ENCODE measurements at regions not wholly inside any gene's neighbourhood (a gene's known extent, or its start where the extent isn't known, plus 50 kb on each side); places are given as distances from the start of the nearest gene placed in this dataset.

DNA sequence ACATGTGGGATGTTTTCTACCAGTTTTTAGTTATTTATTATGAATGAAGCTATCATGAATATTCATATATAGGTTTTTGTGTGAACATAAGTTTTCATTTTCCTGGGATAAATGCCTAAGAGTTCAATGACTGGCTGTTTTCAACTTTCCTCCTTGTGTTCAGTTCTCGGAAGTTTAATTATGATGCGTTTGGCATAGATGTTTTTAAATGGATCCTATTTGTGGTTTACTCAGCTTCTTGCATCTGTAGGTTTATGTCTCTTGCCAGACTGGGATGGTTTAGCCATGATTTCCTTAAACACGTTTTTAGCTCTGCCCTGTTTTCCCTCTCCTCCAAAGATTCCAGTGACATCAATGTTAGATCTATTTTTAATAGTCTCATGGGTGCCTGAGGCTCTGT lies 411.1 kb upstream of the CDH4 start:
- Histone ChIP-seq H3K9me3 (ENCODE audit: control insufficient read depth, low read length) (no peaks in the 10 kb centered on the region), H3K27ac (ENCODE audit: low read depth in 1 of 2, low read length in 2 of 2) (no peak overlapping the region), H3K27me3 (ENCODE audit: control insufficient read depth in 1 of 2, insufficient read depth in 2 of 2, low read length in 1 of 2) (no peaks in the 10 kb centered on the region), H3K4me1 (ENCODE audit: control insufficient read depth in 1 of 2, insufficient read depth in 2 of 2, low read length in 2 of 2) (no peaks in the 10 kb centered on the region), H3K36me3 (ENCODE audit: control insufficient read depth in 1 of 2, insufficient read depth in 2 of 2, low read length in 1 of 2) (no peaks in the 10 kb centered on the region), H3K4me3 (ENCODE audit: low read length in 2 of 2) (no peak overlapping the region)
- 72 to 75% methylated on average over 3 of the region's 3 CpGs for WGBS, 2 donors
- no peak for DNase-seq
- ATAC-seq (ENCODE audit: low FRiP score): no peak
- intact Hi-C loops (cut with DNase I): no loop called here

DNA sequence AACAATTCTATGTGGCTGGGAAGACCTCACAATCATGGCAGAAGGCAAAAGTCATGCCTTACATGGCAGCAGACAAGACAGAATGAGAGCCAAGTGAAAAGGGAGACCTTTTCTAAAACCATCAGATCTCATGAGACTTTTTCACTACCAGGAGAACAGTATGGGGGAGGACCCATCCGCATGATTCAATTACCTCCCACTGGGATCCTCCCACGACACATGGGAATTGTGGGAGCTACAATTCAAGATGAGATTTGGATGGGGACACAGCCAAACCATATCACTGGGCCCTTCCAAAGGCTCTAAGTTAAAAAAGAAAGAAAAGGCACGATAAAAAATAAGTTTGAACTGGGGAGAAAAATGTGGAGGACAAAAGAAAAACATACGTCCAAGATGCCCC lies 406.9 kb upstream of the CDH4 start:
- H3K27ac ChIP-seq (ENCODE audit: low read depth in 1 of 2, low read length in 2 of 2): no peak overlapping the region
- DNase-seq (no peak), ATAC-seq (ENCODE audit: low FRiP score) (no peak)
- H3K36me3 ChIP-seq (ENCODE audit: control insufficient read depth in 1 of 2, insufficient read depth in 2 of 2, low read length in 1 of 2): no peaks in the 10 kb centered on the region
- H3K4me3 ChIP-seq (ENCODE audit: low read length in 2 of 2): no peak overlapping the region
- H3K9me3 ChIP-seq (ENCODE audit: control insufficient read depth, low read length): no peaks in the 10 kb centered on the region
- H3K4me1 ChIP-seq (ENCODE audit: control insufficient read depth in 1 of 2, insufficient read depth in 2 of 2, low read length in 2 of 2): no peaks in the 10 kb centered on the region
- intact Hi-C loops (cut with DNase I): no loop called here
- H3K27me3 ChIP-seq (ENCODE audit: control insufficient read depth in 1 of 2, insufficient read depth in 2 of 2, low read length in 1 of 2): no peaks in the 10 kb centered on the region
- 66 to 71% methylated on average over 4 of the region's 4 CpGs for WGBS, 2 donors

- Histone ChIP-seq H3K36me3 (ENCODE audit: control insufficient read depth in 1 of 2, insufficient read depth in 2 of 2, low read length in 1 of 2) (no peaks in the 10 kb centered on the region), H3K4me3 (ENCODE audit: low read length in 2 of 2) (no peak overlapping the region), H3K4me1 (ENCODE audit: control insufficient read depth in 1 of 2, insufficient read depth in 2 of 2, low read length in 2 of 2) (no peaks in the 10 kb centered on the region), H3K27me3 (ENCODE audit: control insufficient read depth in 1 of 2, insufficient read depth in 2 of 2, low read length in 1 of 2) (no peaks in the 10 kb centered on the region), H3K9me3 (ENCODE audit: control insufficient read depth, low read length) (peaks cover 5% of the 10 kb centered on the region), H3K27ac (ENCODE audit: low read depth in 1 of 2, low read length in 2 of 2) (no peak overlapping the region)
- intact Hi-C loops (cut with DNase I): no loop called here
- ATAC-seq (ENCODE audit: low FRiP score) (no peak), DNase-seq (no peak)
- WGBS, 2 donors: 35 to 41% methylated on average over 9 of the region's 9 CpGs
These were observed 400.0 kb upstream of the CDH4 start for GRCh38 chr20:60851826-60852704.

GRCh38 chr20:60857708-60858107 lies 394.4 kb upstream of the CDH4 start:
- WGBS, 2 donors: 52 to 60% methylated on average over 6 of the region's 6 CpGs
- Histone ChIP-seq H3K9me3 (ENCODE audit: control insufficient read depth, low read length) (peaks cover 5% of the 10 kb centered on the region), H3K27me3 (ENCODE audit: control insufficient read depth in 1 of 2, insufficient read depth in 2 of 2, low read length in 1 of 2) (no peaks in the 10 kb centered on the region), H3K4me1 (ENCODE audit: control insufficient read depth in 1 of 2, insufficient read depth in 2 of 2, low read length in 2 of 2) (no peaks in the 10 kb centered on the region), H3K27ac (ENCODE audit: low read depth in 1 of 2, low read length in 2 of 2) (no peak overlapping the region), H3K4me3 (ENCODE audit: low read length in 2 of 2) (no peak overlapping the region), H3K36me3 (ENCODE audit: control insufficient read depth in 1 of 2, insufficient read depth in 2 of 2, low read length in 1 of 2) (no peaks in the 10 kb centered on the region)
- ATAC-seq (ENCODE audit: low FRiP score) (no peak), DNase-seq (no peak)
- intact Hi-C loops (cut with DNase I): no loop called here

GRCh38 chr20:60862601-60863000 lies 389.5 kb upstream of the CDH4 start:
- Histone ChIP-seq H3K36me3 (ENCODE audit: control insufficient read depth in 1 of 2, insufficient read depth in 2 of 2, low read length in 1 of 2) (no peaks in the 10 kb centered on the region), H3K4me1 (ENCODE audit: control insufficient read depth in 1 of 2, insufficient read depth in 2 of 2, low read length in 2 of 2) (no peaks in the 10 kb centered on the region), H3K27ac (ENCODE audit: low read depth in 1 of 2, low read length in 2 of 2) (no peak overlapping the region), H3K4me3 (ENCODE audit: low read length in 2 of 2) (no peak overlapping the region), H3K27me3 (ENCODE audit: control insufficient read depth in 1 of 2, insufficient read depth in 2 of 2, low read length in 1 of 2) (no peaks in the 10 kb centered on the region), H3K9me3 (ENCODE audit: control insufficient read depth, low read length) (peaks cover 1% of the 10 kb centered on the region)
- intact Hi-C loops (cut with DNase I): no loop called here
- WGBS, 2 donors: 73 to 79% methylated on average over 5 of the region's 5 CpGs
- no peak for DNase-seq
- no peak for ATAC-seq (ENCODE audit: low FRiP score)

DNA sequence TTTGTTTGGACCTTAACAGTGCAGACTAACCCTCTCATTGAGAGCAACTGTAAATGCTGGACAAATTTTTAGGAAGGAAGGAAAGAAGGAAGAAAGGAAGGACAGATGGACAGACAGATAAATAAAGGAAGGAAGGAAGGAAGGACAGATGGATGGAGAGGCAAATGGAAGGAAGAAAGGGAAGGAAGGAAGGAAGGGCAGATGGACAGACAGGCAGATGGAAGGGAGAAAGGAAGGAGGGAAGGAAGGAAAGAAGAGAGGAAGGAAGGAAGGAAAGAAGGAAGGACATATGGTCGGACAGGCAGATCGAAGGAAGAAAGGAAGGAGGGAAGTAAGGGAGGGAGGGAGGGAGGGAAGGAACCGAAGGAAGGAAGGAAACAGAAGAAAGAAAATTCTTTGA lies 388.5 kb upstream of the CDH4 start:
- WGBS, 2 donors: 78 to 88% methylated on average over 3 of the region's 3 CpGs
- H3K4me3 ChIP-seq (ENCODE audit: low read length in 2 of 2): no peak overlapping the region
- DNase-seq (no peak), ATAC-seq (ENCODE audit: low FRiP score) (no peak)
- no peaks in the 10 kb centered on the region for H3K36me3 ChIP-seq (ENCODE audit: control insufficient read depth in 1 of 2, insufficient read depth in 2 of 2, low read length in 1 of 2)
- no peaks in the 10 kb centered on the region for H3K4me1 ChIP-seq (ENCODE audit: control insufficient read depth in 1 of 2, insufficient read depth in 2 of 2, low read length in 2 of 2)
- peaks cover 1% of the 10 kb centered on the region for H3K9me3 ChIP-seq (ENCODE audit: control insufficient read depth, low read length)
- no peak overlapping the region for H3K27ac ChIP-seq (ENCODE audit: low read depth in 1 of 2, low read length in 2 of 2)
- intact Hi-C loops (cut with DNase I): no loop called here
- no peaks in the 10 kb centered on the region for H3K27me3 ChIP-seq (ENCODE audit: control insufficient read depth in 1 of 2, insufficient read depth in 2 of 2, low read length in 1 of 2)

- intact Hi-C loops (cut with DNase I): no loop called here
- Histone ChIP-seq H3K9me3 (ENCODE audit: control insufficient read depth, low read length) (no peaks in the 10 kb centered on the region), H3K36me3 (ENCODE audit: control insufficient read depth in 1 of 2, insufficient read depth in 2 of 2, low read length in 1 of 2) (no peaks in the 10 kb centered on the region), H3K4me1 (ENCODE audit: control insufficient read depth in 1 of 2, insufficient read depth in 2 of 2, low read length in 2 of 2) (no peaks in the 10 kb centered on the region), H3K27ac (ENCODE audit: low read depth in 1 of 2, low read length in 2 of 2) (no peak overlapping the region), H3K4me3 (ENCODE audit: low read length in 2 of 2) (no peak overlapping the region), H3K27me3 (ENCODE audit: control insufficient read depth in 1 of 2, insufficient read depth in 2 of 2, low read length in 1 of 2) (no peaks in the 10 kb centered on the region)
- no peak for ATAC-seq (ENCODE audit: low FRiP score)
- no peak for DNase-seq
- 85 to 91% methylated on average over 3 of the region's 3 CpGs for WGBS, 2 donors
These were observed 384.5 kb upstream of the CDH4 start for GRCh38 chr20:60867589-60867988.

DNA sequence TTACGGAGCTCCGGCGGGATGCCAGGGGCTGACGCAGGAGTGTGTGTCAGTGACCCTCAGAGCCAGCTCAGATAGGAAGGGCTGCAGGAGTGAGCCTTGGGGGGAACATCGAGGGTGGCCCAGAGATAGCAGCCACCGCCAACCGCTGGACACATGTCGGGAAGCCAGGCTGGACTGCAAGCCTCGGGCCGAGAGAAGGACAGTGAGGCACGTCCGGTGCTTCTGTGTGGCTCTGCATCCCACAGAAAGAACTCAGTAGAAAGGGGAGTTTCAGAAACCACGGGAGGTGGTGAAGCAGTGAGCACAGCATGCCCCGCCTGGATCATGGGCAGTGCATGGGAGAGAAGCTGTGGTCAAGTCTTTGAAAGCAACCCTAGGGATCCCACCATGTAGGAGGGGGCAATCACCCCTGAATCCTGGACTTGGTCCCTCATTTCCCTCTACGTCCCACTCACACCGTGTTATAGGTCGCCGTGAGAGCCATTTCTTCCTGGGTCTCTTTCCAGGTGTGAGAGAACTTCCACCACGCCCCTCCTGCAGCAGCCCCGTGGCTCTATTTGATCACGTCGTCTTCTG lies 383.7 kb upstream of the CDH4 start:
- H3K36me3 ChIP-seq (ENCODE audit: control insufficient read depth in 1 of 2, insufficient read depth in 2 of 2, low read length in 1 of 2): no peaks in the 10 kb centered on the region
- WGBS, 2 donors: 72% methylated on average over 22 of the region's 22 CpGs
- intact Hi-C loops (cut with DNase I): no loop called here
- ATAC-seq (ENCODE audit: low FRiP score): no peak
- H3K4me1 ChIP-seq (ENCODE audit: control insufficient read depth in 1 of 2, insufficient read depth in 2 of 2, low read length in 2 of 2): no peaks in the 10 kb centered on the region
- H3K27me3 ChIP-seq (ENCODE audit: control insufficient read depth in 1 of 2, insufficient read depth in 2 of 2, low read length in 1 of 2): no peaks in the 10 kb centered on the region
- H3K9me3 ChIP-seq (ENCODE audit: control insufficient read depth, low read length): no peaks in the 10 kb centered on the region
- H3K4me3 ChIP-seq (ENCODE audit: low read length in 2 of 2): no peak overlapping the region
- no peak for DNase-seq
- no peak overlapping the region for H3K27ac ChIP-seq (ENCODE audit: low read depth in 1 of 2, low read length in 2 of 2)

GRCh38 chr20:60869087-60869486 lies 383.0 kb upstream of the CDH4 start:
- no peak overlapping the region for H3K4me3 ChIP-seq (ENCODE audit: low read length in 2 of 2)
- H3K27ac ChIP-seq (ENCODE audit: low read depth in 1 of 2, low read length in 2 of 2): no peak overlapping the region
- ATAC-seq (ENCODE audit: low FRiP score) (no peak), DNase-seq (no peak)
- no peaks in the 10 kb centered on the region for H3K36me3 ChIP-seq (ENCODE audit: control insufficient read depth in 1 of 2, insufficient read depth in 2 of 2, low read length in 1 of 2)
- 34 to 41% methylated on average over 12 of the region's 12 CpGs for WGBS, 2 donors
- no peaks in the 10 kb centered on the region for H3K27me3 ChIP-seq (ENCODE audit: control insufficient read depth in 1 of 2, insufficient read depth in 2 of 2, low read length in 1 of 2)
- intact Hi-C loops (cut with DNase I): no loop called here
- no peaks in the 10 kb centered on the region for H3K9me3 ChIP-seq (ENCODE audit: control insufficient read depth, low read length)
- H3K4me1 ChIP-seq (ENCODE audit: control insufficient read depth in 1 of 2, insufficient read depth in 2 of 2, low read length in 2 of 2): no peaks in the 10 kb centered on the region
